HuH-7 (cell line): ENCODE measurements at regions not wholly inside any gene's neighbourhood (a gene's known extent, or its start where the extent isn't known, plus 50 kb on each side); places are given as distances from the start of the nearest gene placed in this dataset.
"Not testable (repeated sequence)": the region's sequence is repeated elsewhere in the genome, so short reads cannot be mapped to it uniquely, and the experiment has no call there.

ENCODE experiments used
- DNase-seq: peaks from one replicate; pipeline ENCODE4 v3.0.0; 2011; ENCODE audit warnings: low spot score

GRCh38 chr18:51453594-51453993 is 256.1 kb upstream of the MEX3C start:
- DNase-seq: no peak

- DNase-seq: no peak
Measured at GRCh38 chr18:51458861-51459260, 261.4 kb upstream of the MEX3C start.

GRCh38 chr18:51461956-51462355 is 264.5 kb upstream of the MEX3C start:
- DNase-seq: no peak

GRCh38 chr18:51463483-51464136 is 266.1 kb upstream of the MEX3C start:
- DNase-seq: no peak

GRCh38 chr18:51478908-51479307 is 281.4 kb upstream of the MEX3C start:
- DNase-seq: no peak

- no peak for DNase-seq
Measured at GRCh38 chr18:51479736-51480135, 282.3 kb upstream of the MEX3C start.

- no peak for DNase-seq
Measured at GRCh38 chr18:51480407-51481261, 283.2 kb upstream of the MEX3C start.

- no peak for DNase-seq
Measured at GRCh38 chr18:51486735-51487366, 289.4 kb upstream of the MEX3C start.

GRCh38 chr18:51490417-51490816 is 292.9 kb upstream of the MEX3C start:
- DNase-seq: no peak

- no peak for DNase-seq
Measured at GRCh38 chr18:51490860-51491259, 293.4 kb upstream of the MEX3C start.

GRCh38 chr18:51491678-51492372 is 294.3 kb upstream of the MEX3C start:
- DNase-seq: no peak

GRCh38 chr18:51498085-51498855 is 300.8 kb upstream of the MEX3C start:
- DNase-seq: no peak

GRCh38 chr18:51503351-51503750 is 305.9 kb upstream of the MEX3C start:
- DNase-seq: no peak

GRCh38 chr18:51506811-51507210 is 309.3 kb upstream of the MEX3C start:
- no peak for DNase-seq

- DNase-seq: not testable (repeated sequence)
Measured at GRCh38 chr18:51508410-51508809, 310.9 kb upstream of the MEX3C start.

- no peak for DNase-seq
Measured at GRCh38 chr18:51510020-51510419, 312.5 kb upstream of the MEX3C start.

- DNase-seq: no peak
Measured at GRCh38 chr18:51513517-51513916, 316.0 kb upstream of the MEX3C start.

- no peak for DNase-seq
Measured at GRCh38 chr18:51514128-51514527, 316.6 kb upstream of the MEX3C start.

- DNase-seq: no peak
Measured at GRCh38 chr18:51516478-51517038, 319.1 kb upstream of the MEX3C start.

GRCh38 chr18:51519571-51519970 is 322.1 kb upstream of the MEX3C start:
- no peak for DNase-seq

- DNase-seq: no peak
Measured at GRCh38 chr18:51520676-51521180, 323.2 kb upstream of the MEX3C start.
